IMR-90 (cell line): ENCODE measurements at regions not wholly inside any gene's neighbourhood (a gene's known extent, or its start where the extent isn't known, plus 50 kb on each side); places are given as distances from the start of the nearest gene placed in this dataset.
A peak's percentile ranks its signal among the peaks of the same experiment; 100 is the strongest.

Source experiments
- ATAC-seq: fragments of 200-7000 bp; cut with Tn5 transposase; 2 replicates; pipeline ENCODE4 v1.9.1; 2020; ENCODE audit warnings: low read depth, mild to moderate bottlenecking, moderate library complexity
- BruUV-seq: library from RNA; stranded (reverse); fragments of 400-500 nt; replicated peaks from 2 replicates; lab custom pipeline; 2021; lab: Mats Ljungman, UMichigan
- CTCF ChIA-PET: fragments of 300-600 bp; formaldehyde crosslinking; extraction: SDS; loops from one replicate; lab custom pipeline; 2021; ENCODE audit warnings: antibody characterized with exemption; lab: Yijun Ruan, JAX
- POLR2A ChIA-PET: fragments of 300-600 bp; sonication (Branson Sonifier 250); formaldehyde crosslinking; loops from one replicate; lab custom pipeline; 2022; ENCODE audit warnings: antibody characterized with exemption; ENCODE audit not compliant: unreplicated experiment; lab: Charles Lee
- DNase-seq: peaks from one replicate; pipeline ENCODE4 v3.0.0; 2013
- H2AFZ ChIP-seq: replicated peaks from 2 replicates; pipeline ENCODE3; 2013; ENCODE audit warnings: low read length, mild to moderate bottlenecking; ENCODE audit not compliant: poor library complexity
- H2AK5ac ChIP-seq: 2 replicates; pipeline ENCODE4 v1.6.1; 2013; ENCODE audit warnings: low read depth, low read length, inconsistent platforms
- H2AK9ac ChIP-seq: replicated peaks from 2 replicates; pipeline ENCODE3; 2013; ENCODE audit warnings: mild to moderate bottlenecking, low read depth, low read length, moderate library complexity; ENCODE audit not compliant: poor library complexity
- H2BK120ac ChIP-seq: 2 replicates; pipeline ENCODE4 v1.6.1; 2013; ENCODE audit warnings: low read depth, low read length, inconsistent platforms
- H2BK15ac ChIP-seq: 3 replicates; pipeline ENCODE4 v1.6.1; 2013; ENCODE audit warnings: low read depth, low read length, inconsistent platforms
- H2BK20ac ChIP-seq: 2 replicates; pipeline ENCODE4 v1.6.1; 2013; ENCODE audit warnings: low read depth, mild to moderate bottlenecking, inconsistent platforms, low read length, moderate library complexity
- H2BK5ac ChIP-seq: 2 replicates; pipeline ENCODE4 v1.6.1; 2013; ENCODE audit warnings: mild to moderate bottlenecking, low read depth, low read length, inconsistent platforms; ENCODE audit not compliant: poor library complexity, severe bottlenecking
- H3K14ac ChIP-seq: replicated peaks from 2 replicates; pipeline ENCODE4 v1.6.1; 2013; ENCODE audit warnings: low read depth, low read length, inconsistent platforms
- H3K18ac ChIP-seq: 2 replicates; pipeline ENCODE4 v1.6.1; 2013; ENCODE audit warnings: low read depth, low read length, control low read depth
- H3K23ac ChIP-seq: 2 replicates; pipeline ENCODE4 v1.6.1; 2013; ENCODE audit warnings: low read depth, low read length, inconsistent platforms
- H3K27ac ChIP-seq: 2 replicates; pipeline ENCODE4 v1.5.1; 2013; ENCODE audit warnings: mild to moderate bottlenecking, control low read depth, low read length; ENCODE audit not compliant: insufficient read depth
- H3K27me3 ChIP-seq: 2 replicates; pipeline ENCODE4 v1.6.1; 2013; ENCODE audit warnings: low read length; ENCODE audit not compliant: control insufficient read depth, insufficient read depth
- H3K36me3 ChIP-seq: 2 replicates; pipeline ENCODE4 v1.6.1; 2013; ENCODE audit warnings: low read length, mixed read lengths; ENCODE audit not compliant: control insufficient read depth, insufficient read depth
- H3K4ac ChIP-seq: 2 replicates; pipeline ENCODE4 v1.6.1; 2013; ENCODE audit warnings: low read depth, low read length, inconsistent platforms
- H3K4me1 ChIP-seq: 2 replicates; pipeline ENCODE4 v1.6.1; 2013; ENCODE audit warnings: low read length, mixed read lengths; ENCODE audit not compliant: control insufficient read depth, insufficient read depth
- H3K4me2 ChIP-seq: 2 replicates; pipeline ENCODE4 v1.6.1; 2013; ENCODE audit warnings: low read depth, mild to moderate bottlenecking, control low read depth, low read length, moderate library complexity
- H3K4me3 ChIP-seq: 2 replicates; pipeline ENCODE4 v1.5.1; 2013; ENCODE audit warnings: low read depth, mild to moderate bottlenecking, control low read depth, low read length, moderate library complexity; ENCODE audit not compliant: insufficient read depth
- H3K56ac ChIP-seq: 2 replicates; pipeline ENCODE4 v1.6.1; 2013; ENCODE audit warnings: low read length, inconsistent platforms; ENCODE audit not compliant: insufficient read depth; ENCODE audit errors: extremely low read depth
- H3K79me1 ChIP-seq, 2 experiments: 2 replicates each; pipeline ENCODE4 v1.6.1; 2013; ENCODE audit warnings: low read length in 2 of 2, inconsistent platforms in 1 of 2, low read depth in 1 of 2
- H3K9ac ChIP-seq: 2 replicates; pipeline ENCODE4 v1.6.1; 2013; ENCODE audit warnings: low read depth, low read length, control low read depth
- H3K9me1 ChIP-seq: 2 replicates; pipeline ENCODE4 v1.6.1; 2013; ENCODE audit warnings: low read length, inconsistent platforms; ENCODE audit not compliant: insufficient read depth
- H3K9me3 ChIP-seq: 2 replicates; pipeline ENCODE4 v1.6.1; 2013; ENCODE audit warnings: low read length; ENCODE audit not compliant: control insufficient read depth, insufficient read depth
- H4K20me1 ChIP-seq: 2 replicates; pipeline ENCODE4 v1.6.1; 2013; ENCODE audit warnings: low read length, inconsistent platforms; ENCODE audit not compliant: insufficient read depth
- H4K5ac ChIP-seq: 2 replicates; pipeline ENCODE4 v1.6.1; 2013; ENCODE audit warnings: mild to moderate bottlenecking, low read depth, low read length, control low read depth
- H4K8ac ChIP-seq, 2 experiments: 2 replicates each; pipeline ENCODE4 v1.6.1; 2013; ENCODE audit warnings: low read depth in 2 of 2, low read length in 2 of 2, control low read depth in 1 of 2, inconsistent platforms in 1 of 2
- H4K91ac ChIP-seq: 2 replicates; pipeline ENCODE4 v1.6.1; 2013; ENCODE audit warnings: low read depth, low read length, inconsistent platforms; ENCODE audit not compliant: insufficient read depth
- CTCF ChIP-seq: conservative IDR thresholded peaks from 2 replicates; pipeline ENCODE4 v1.5.1; 2012; ENCODE audit warnings: mild to moderate bottlenecking, low read depth, low read length, improper control_type of control experiment
- ELK1 ChIP-seq: fragments of 150-350 bp; IDR thresholded peaks from 2 replicates; pipeline ENCODE4 v1.6.1; 2016; ENCODE audit warnings: low read depth, mild to moderate bottlenecking, low read length, moderate library complexity, borderline replicate concordance
- FOS ChIP-seq: fragments of 150-350 bp; IDR thresholded peaks from 2 replicates; pipeline ENCODE4 v1.6.1; 2016; ENCODE audit warnings: low read depth, low read length
- MAFK ChIP-seq: IDR thresholded peaks from 2 replicates; pipeline ENCODE4 v1.6.1; 2012; ENCODE audit warnings: low read depth, low read length, improper control_type of control experiment
- RCOR1 ChIP-seq: IDR thresholded peaks from 2 replicates; pipeline ENCODE4 v1.6.1; 2012; ENCODE audit warnings: mild to moderate bottlenecking, low read length, improper control_type of control experiment; ENCODE audit not compliant: insufficient replicate concordance
- USF2 ChIP-seq: fragments of 150-350 bp; IDR thresholded peaks from 2 replicates; pipeline ENCODE4 v1.6.1; 2017; ENCODE audit warnings: mild to moderate bottlenecking, antibody characterized with exemption, low read length, low read depth
- WGBS, 2 experiments: methylation state at CpG; one replicate each; pipeline versions ENCODE4 v1.1.5 to v1.1.7; 2013; ENCODE audit warnings: missing lambda C conversion rate in 2 of 2; ENCODE audit not compliant: insufficient read length in 1 of 2; ENCODE audit errors: extremely low coverage in 2 of 2; 5-methylcytosine and 5-hydroxymethylcytosine counted together
- dilution Hi-C: fragments of 300-500 bp; cut with HindIII; formaldehyde crosslinking; loops from one replicate; pipeline ENCODE4 v1.14.3; 2018; ENCODE audit warnings: low sequenced_read_pairs; ENCODE audit not compliant: unreplicated experiment
- in situ Hi-C: fragments of 300-500 bp; cut with MboI; formaldehyde crosslinking; loops from 3 replicates; pipeline ENCODE4 v1.14.3; 2019; ENCODE audit warnings: low sequenced_read_pairs, inconsistent platforms, mixed read lengths
- intact Hi-C: fragments of 100-400 bp; cut with micrococcal nuclease; formaldehyde crosslinking; loops from 2 replicates; pipeline ENCODE4 v1.10.0; 2022

GRCh38 chr2:144963031-144963430 lies 443.1 kb upstream of the ZEB2 start:
- no CpG with 5 or more reads among the region's 2 CpGs for WGBS, 2 experiments
- dilution Hi-C loops, result no loop called here
- CTCF ChIA-PET, result interaction anchor here (0.9 kb wide), 1 partner anchor 790 kb away, joined by 3 read pairs; no protein-coding TSS in a partner anchor

More at GRCh38 chr2:144963031-144963430, 443.1 kb upstream of the ZEB2 start:
- no peak overlapping the region for H2AK9ac ChIP-seq
- in situ Hi-C loops (no loop called here), intact Hi-C loops (no loop called here)
- no peak overlapping the region for H2BK120ac ChIP-seq
- no peaks in the 10 kb centered on the region for H3K4me1 ChIP-seq
- H3K18ac ChIP-seq, result no peak overlapping the region
- H2AK5ac ChIP-seq, result no peak overlapping the region
- no peaks in the 10 kb centered on the region for H3K9me1 ChIP-seq
- no peak overlapping the region for H3K14ac ChIP-seq
- H2BK20ac ChIP-seq, result no peak overlapping the region
- H3K27ac ChIP-seq, result no peak overlapping the region
- no peak overlapping the region for H4K5ac ChIP-seq
- H3K56ac ChIP-seq, result no peak overlapping the region
- H3K27me3 ChIP-seq, result no peaks in the 10 kb centered on the region
- H2AFZ ChIP-seq, result no peak overlapping the region
- H3K9ac ChIP-seq, result no peak overlapping the region
- no peak overlapping the region for H4K8ac ChIP-seq
- POLR2A ChIA-PET, result no interaction called here
- no peak overlapping the region for H3K4me2 ChIP-seq
- H3K4me3 ChIP-seq, result no peak overlapping the region
- H3K4ac ChIP-seq, result no peak overlapping the region
- no peak for TF ChIP-seq CTCF
- no peak for TF ChIP-seq ELK1
- TF ChIP-seq FOS, result no peak
- TF ChIP-seq MAFK, result peak; percentile 71
- no peak for TF ChIP-seq RCOR1
- TF ChIP-seq USF2, result no peak
- ATAC-seq (no peak), DNase-seq (no peak)
- H4K91ac ChIP-seq, result no peak overlapping the region
- no TSS peak for BruUV-seq
- no peak overlapping the region for H2BK15ac ChIP-seq
- peaks cover 5% of the 10 kb centered on the region for H3K9me3 ChIP-seq
- H3K36me3 ChIP-seq, result no peaks in the 10 kb centered on the region
- H2BK5ac ChIP-seq, result no peak overlapping the region
- no peak overlapping the region for H3K23ac ChIP-seq
- H4K20me1 ChIP-seq, result no peaks in the 10 kb centered on the region
- no peaks in the 10 kb centered on the region for H3K79me1 ChIP-seq
